AG09319 (cell line): ENCODE measurements at regions not wholly inside any gene's neighbourhood (a gene's known extent, or its start where the extent isn't known, plus 50 kb on each side); places are given as distances from the start of the nearest gene placed in this dataset.

Experiments
- DNase-seq: peaks from one replicate; pipeline ENCODE4 v3.0.0-alpha.2; 2010; ENCODE audit warnings: low read depth; ENCODE audit errors: extremely low read depth
- CTCF ChIP-seq: IDR thresholded peaks from 2 replicates; pipeline ENCODE4 v1.5.1; 2011; ENCODE audit warnings: low read depth, mild to moderate bottlenecking, inconsistent platforms, low read length, moderate library complexity

GRCh38 chr5:121264605-121265004, 587.1 kb upstream of the FTMT start:
- TF ChIP-seq CTCF: no peak
- no peak for DNase-seq

- no peak for TF ChIP-seq CTCF
These were observed 580.1 kb upstream of the FTMT start for GRCh38 chr5:121271546-121271945.

GRCh38 chr5:121273833-121274433, 577.7 kb upstream of the FTMT start:
- no peak for TF ChIP-seq CTCF
- DNase-seq: peak; percentile 73

More at GRCh38 chr5:121271546-121271945, 580.1 kb upstream of the FTMT start:
- no peak for DNase-seq

GRCh38 chr5:121279801-121280200, 571.9 kb upstream of the FTMT start:
- no peak for DNase-seq
- TF ChIP-seq CTCF: no peak

- TF ChIP-seq CTCF: no peak
- peak; percentile 2 for DNase-seq
These were observed 565.7 kb upstream of the FTMT start for GRCh38 chr5:121285801-121286521.

GRCh38 chr5:121288781-121289180, 562.9 kb upstream of the FTMT start:
- TF ChIP-seq CTCF: no peak
- DNase-seq: no peak

- TF ChIP-seq CTCF: no peak
- no peak for DNase-seq
These were observed 559.0 kb upstream of the FTMT start for GRCh38 chr5:121292664-121293063.
